GM21723 (cell line): ENCODE measurements at regions not wholly inside any gene's neighbourhood (a gene's known extent, or its start where the extent isn't known, plus 50 kb on each side); places are given as distances from the start of the nearest gene placed in this dataset.

Experiments
- ATAC-seq: cut with Tn5 transposase; IDR thresholded peaks from one replicate; pipeline ENCODE4 v1.9.1; 2021; ENCODE audit warnings: mild to moderate bottlenecking, moderate library complexity; ENCODE audit not compliant: unreplicated experiment

DNA sequence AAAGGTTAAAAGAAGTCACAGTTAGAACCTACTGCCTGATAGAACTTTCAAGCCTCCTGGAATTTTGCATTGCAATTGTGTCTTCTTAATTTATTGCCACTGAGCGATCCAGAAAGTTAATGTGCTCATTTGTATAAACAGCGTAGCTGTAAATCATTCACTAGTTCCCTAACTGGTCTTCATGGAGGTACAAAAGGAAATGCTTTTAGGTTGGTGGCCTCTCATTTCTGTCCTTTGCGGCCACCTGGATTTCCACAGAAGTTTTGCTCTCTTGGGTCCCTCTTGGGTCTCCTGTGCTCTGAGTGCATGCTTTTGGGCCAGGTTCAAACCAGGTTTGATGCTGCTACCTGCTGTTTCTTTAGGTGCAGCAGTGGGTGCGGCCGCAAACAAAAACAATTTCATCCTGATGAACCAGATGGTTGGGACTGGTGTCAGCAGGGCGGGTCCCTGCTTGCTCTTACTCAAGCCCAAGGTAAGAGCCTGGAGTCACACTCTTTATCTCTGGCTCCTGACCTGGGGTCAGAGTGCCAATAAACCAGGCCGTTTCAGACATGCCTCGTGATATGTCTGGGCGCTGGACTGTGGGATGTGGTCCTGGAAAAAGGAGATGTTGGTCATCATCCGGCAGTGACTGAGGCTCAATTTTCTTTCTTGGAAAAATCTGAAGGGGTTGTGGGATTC lies 270.1 kb downstream of the PTTG2 start:
- no peak for ATAC-seq

DNA sequence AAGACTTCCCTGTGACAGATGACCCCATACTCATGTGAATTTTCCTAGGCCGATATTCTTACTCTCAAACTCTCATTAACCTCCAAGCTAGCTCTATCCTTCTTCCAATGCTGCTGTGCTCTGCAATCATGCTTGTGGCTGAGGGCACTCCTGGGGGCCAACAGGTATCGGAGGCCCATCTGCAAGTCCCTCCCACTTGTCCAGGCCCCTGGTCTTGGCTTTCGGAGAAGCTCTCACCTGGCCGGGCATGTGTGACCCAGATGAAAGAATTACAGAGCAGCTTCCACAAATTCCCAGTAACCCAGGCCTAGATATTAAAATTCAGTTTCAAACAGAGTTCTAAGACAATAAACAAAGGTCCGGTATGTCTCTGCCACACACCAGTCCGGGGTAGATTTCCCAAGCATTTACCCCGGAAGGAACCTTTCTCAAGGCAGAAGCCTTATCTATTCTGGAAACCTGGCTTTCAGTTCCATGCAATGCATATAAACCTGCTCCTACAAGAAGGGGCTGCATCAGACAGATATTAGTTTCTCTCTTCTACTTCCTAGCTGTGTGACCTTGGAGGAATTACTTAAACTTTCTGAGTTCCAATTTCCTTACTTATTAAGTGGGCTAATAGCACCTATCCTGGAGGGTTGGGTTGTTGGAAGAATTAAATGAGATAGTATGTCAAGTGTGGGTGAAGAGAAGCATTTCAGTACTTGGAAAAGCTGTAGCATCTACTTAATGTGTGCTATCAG lies 270.8 kb downstream of the PTTG2 start:
- ATAC-seq = no peak

- ATAC-seq = no peak
These were observed 271.4 kb downstream of the PTTG2 start for GRCh38 chr4:38231626-38232025.

DNA sequence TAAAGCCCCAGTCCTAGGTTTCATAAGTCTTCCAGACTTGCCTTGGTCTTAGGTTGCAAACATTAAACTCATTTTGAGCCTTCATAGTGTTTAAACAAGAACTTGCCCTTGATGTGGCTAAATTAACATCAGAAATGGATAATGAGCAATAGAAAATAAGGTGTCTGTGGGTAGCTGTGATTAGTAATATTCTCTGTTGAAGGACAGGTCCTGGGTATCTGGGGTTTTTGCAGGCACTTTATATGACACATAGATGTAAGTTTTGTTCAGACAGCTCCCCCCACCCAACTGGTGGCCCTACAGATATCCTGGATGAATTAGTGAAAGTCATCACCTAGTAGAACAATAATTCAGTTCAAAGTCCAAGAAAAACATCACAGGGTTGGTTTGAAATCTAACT lies 272.5 kb downstream of the PTTG2 start:
- ATAC-seq = no peak

- ATAC-seq = no peak
These were observed 273.7 kb downstream of the PTTG2 start for GRCh38 chr4:38233727-38234480.

DNA sequence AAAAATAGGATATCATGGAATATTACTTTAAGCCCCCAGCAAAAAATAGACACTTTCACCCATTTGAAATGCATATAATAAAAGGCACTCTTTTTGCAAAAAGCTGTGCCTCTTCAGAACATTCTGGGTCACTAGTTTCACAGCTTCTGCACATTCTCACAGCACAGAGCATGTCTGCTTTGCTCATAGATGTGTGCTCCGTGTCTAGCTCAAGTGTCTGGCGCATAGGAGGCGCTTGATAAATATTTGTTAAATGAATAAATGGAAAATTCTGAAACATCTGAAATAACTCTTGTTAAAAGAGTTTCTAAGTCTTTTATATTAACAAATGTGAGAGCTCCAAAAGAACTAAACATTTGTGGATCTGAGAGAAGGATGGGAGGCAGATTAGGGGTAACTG lies 275.2 kb downstream of the PTTG2 start:
- no peak for ATAC-seq

DNA sequence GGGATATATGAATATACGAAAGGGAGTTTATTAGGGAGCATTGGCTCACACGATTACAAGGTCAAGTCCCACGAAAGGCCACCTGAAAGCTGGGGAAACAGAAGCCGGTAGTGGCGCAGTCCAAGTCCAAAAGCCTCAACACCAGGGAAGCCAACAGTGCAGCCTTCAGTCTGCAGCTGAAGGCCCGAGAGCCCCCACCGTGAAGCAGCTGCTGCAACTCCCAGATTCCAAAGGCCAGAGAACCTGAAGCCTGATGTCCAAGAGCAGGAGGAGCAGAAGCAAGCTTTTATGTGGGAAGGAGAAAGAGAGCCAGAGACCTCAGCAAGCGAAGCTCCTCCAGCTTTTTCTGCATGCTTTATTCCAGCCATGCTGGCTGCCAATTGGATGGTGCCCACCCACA lies 275.8 kb downstream of the PTTG2 start:
- ATAC-seq = no peak

- no peak for ATAC-seq
These were observed 276.3 kb downstream of the PTTG2 start for GRCh38 chr4:38236503-38236902.

GRCh38 chr4:38237139-38237538 lies 276.9 kb downstream of the PTTG2 start:
- ATAC-seq = no peak

GRCh38 chr4:38241541-38241940 lies 281.3 kb downstream of the PTTG2 start:
- no peak for ATAC-seq

DNA sequence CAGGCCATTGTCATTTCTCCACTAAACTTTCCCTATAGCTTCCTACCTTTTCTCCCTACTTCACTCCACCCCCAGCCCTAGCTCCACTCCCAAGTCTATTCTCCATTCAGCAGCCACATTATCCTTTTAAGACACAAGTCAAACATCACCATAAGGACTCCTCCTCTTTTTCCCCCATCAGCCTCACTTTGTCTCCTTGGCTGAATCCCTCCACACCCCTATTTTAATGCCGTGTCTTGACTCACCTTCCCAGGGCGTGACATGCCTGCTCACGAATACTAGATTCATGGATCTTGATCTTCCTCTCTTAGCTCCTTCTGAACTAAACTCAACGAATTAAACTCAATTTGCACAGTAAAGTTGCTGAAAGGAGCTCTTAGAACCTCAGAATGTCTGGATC lies 281.9 kb downstream of the PTTG2 start:
- no peak for ATAC-seq

GRCh38 chr4:38242822-38243387 lies 282.7 kb downstream of the PTTG2 start:
- no peak for ATAC-seq

GRCh38 chr4:38243388-38244053 lies 283.3 kb downstream of the PTTG2 start:
- no peak for ATAC-seq

DNA sequence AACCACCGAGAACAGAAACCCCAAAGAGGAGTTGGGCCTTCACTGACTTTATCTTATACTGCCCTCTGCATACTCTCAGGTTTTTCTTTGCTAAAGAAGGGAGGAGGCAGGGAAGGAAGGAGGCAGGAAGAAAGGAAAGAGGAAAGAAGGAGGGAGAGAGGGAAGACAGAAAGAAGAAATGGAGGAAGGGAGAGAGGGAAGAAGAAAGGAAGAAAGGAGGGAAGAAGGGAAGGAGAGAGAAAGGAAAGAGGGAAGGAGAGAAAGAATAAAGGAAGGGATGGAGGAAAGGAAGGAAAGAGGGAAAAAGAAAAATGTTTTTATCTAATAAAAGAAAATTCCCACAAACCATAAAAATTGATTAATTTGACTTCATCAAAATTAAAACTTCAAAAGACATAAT lies 294.6 kb downstream of the PTTG2 start:
- no peak for ATAC-seq

DNA sequence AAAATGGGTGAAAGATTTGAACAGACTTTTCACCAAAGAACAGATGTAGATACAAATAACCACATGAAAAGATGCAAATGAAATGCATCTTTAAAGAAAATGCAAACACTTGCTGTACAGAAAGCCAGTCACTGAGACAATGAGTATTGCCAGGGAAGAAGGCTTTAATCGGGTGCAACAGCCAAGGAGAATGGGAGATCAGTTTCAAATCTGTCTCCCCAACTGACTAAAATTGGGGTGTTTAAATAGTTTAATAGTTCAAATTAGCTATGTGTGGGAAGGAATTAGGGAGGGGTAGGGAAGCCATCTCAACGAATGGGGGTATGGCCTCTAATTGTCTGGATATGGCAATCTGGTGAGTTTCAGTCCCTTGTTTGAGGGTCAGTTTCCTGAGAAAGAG lies 295.4 kb downstream of the PTTG2 start:
- ATAC-seq = no peak

GRCh38 chr4:38266616-38267015 lies 306.4 kb downstream of the PTTG2 start:
- no peak for ATAC-seq

DNA sequence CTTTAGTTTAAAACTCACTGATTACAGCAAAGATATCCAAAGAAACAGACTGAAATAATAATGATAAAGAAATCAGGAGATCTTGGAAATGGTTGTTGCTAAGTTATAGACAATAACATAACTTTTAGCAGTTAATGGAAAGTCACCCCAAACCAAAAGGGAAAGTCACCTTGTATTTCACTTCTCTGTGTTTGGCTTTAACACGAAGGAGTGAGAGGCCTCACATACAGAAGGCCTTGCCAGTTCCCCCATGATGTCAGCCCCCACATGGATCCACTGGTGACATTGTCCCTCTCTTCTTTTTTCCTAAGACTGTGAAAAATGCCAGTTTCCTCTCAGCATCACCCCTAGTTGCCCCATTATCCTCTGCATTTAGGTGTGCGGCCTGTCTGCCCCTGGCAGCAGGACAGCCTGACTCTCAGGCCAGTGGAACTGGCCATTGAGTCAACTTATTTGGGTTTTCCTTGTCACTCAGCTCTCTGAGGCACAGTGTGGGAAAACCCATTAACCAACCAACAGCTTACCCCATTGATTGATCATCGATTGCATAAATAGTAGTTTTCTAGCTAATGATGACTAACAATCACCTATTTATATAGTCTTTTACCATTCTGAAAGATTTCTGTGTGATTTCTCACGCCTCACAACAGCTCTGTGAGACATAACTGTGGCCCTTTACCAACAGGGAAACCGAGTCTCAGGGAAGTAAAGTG lies 308.1 kb downstream of the PTTG2 start:
- ATAC-seq = no peak

DNA sequence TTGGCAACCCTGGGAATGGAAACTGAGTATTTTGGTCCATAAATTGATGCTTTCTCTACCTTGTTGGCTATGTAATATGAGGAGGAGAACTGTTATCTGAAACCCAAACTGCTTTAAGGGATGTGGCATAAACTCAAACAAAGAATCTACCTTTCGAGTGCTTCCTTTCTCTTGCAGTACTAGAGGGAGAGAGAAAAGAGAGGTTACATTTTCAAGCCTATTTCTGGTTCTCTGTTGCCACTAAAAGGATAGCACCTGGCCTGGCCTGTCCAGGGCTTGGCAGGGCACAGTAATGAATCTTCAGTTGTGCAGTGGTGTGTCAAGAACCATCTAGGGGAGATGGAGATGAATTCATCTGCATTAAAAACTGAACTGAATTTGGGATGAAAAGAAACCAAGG lies 308.6 kb downstream of the PTTG2 start:
- no peak for ATAC-seq

- ATAC-seq = no peak
These were observed 313.2 kb downstream of the PTTG2 start for GRCh38 chr4:38273407-38273806.

GRCh38 chr4:38275331-38276100 lies 315.3 kb downstream of the PTTG2 start:
- no peak for ATAC-seq
